Head of caudate nucleus (tissue), 42 donors: ENCODE measurements at regions not wholly inside any gene's neighbourhood (a gene's known extent, or its start where the extent isn't known, plus 50 kb on each side); places are given as distances from the start of the nearest gene placed in this dataset.

Experiments
- DNase-seq, 42 donors: peaks; one replicate each; pipeline versions ENCODE4 v3.0.0 to v3.0.0-alpha.2; 2020 to 2021; ENCODE audit warnings: mixed read lengths in 7 of 42
- intact Hi-C: fragments of 100-400 bp; cut with DNase I; formaldehyde crosslinking; loops from one replicate; pipeline ENCODE4 v1.15.0; 2022

DNA sequence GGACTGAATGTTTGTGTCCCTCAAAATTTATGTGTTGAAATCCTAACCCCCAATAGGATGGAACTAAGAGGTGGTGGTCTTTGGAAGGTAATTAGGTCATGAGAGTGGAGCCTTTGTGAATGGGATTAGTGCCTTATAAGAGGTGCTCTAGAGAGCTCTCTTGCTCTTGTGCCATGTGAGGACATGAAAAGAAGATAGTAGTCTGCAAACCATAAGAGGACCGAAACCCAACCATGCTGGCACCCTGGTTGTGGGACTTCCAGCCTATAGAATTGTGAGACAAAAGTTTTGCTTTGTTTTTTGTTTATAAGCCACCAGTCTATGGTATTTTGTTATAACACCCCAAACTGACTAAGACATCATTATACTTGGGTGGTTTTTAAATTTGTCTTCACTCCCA, 417.1 kb downstream of the ANKRD50 start:
- DNase-seq: no peak
- intact Hi-C loops: no loop called here

DNA sequence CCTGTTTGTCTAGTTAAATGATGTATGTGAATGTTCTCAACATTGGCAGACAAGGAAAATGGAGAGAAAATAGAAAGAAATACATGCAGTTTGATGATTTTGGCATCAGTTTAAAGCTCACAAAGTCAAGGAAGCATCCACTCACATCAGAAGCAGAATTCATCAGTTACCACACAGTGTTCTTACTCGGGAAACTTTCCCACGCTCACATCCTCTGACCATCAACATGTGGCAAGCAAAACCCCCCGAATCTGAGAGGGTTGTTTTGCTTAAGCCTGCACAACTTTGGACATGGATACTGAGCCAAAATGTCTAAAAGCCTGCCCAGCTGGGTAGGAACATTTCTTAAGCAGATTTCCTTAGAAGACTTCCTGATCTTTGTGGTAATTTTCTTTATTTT, 407.6 kb downstream of the ANKRD50 start:
- DNase-seq: no peak
- intact Hi-C loops: no loop called here

DNA sequence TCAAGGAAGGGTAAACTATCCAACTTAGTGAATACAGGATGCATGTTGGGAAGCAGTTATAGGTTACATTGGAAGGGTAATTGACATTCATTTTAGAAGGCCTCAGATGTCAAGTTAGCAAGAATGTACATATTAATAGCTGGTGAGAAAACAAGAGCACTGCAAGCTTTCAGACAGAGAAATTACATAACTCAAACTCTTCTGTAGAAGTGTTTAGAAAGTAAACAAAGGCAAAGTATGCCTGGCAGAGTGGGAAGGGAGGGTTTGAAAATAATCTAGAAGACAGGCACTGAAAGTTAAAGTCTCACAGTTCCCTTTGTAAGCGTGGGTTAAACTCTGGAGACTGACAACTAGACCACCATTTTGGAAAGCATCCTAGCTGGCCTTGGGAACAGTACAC, 406.2 kb downstream of the ANKRD50 start:
- intact Hi-C loops: no loop called here
- DNase-seq: no peak

DNA sequence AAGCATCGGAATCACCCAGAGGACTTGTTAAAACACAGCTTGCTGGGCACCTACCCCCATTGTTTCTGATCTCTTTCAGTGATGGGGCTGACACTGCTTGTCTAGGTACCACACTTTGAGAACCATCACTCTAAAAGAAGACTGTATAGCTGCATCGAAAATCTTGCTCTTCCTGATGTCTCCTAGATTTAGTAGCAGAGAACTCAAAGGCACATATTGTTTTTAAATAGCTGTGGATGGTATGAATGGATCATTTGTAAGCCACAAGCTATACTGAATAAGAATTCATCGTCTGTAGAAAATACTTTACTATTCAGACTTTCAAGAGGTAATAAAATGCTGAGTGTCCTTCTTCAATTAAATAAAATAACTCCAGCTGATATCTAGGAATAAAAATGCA, 405.4 kb downstream of the ANKRD50 start:
- intact Hi-C loops: no loop called here
- DNase-seq: no peak

DNA sequence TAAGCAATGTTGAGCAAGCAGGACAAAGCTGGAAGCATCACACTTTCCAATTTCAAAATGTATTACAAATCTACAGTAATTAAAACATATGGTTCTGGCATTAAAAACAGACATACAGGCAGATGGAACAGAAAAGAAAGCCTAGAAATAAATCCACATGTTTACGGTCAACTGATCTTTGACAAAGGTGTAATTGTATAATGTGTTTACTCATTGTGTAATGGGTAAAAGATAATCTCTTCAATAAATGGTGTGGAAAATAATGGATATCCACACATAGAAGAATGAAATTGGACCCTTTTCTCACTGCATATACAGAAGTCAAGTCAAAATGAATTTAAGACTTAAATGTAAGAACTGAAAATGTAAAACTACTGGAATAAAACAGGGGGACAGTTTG, 394.2 kb downstream of the ANKRD50 start:
- intact Hi-C loops: no loop called here

DNA sequence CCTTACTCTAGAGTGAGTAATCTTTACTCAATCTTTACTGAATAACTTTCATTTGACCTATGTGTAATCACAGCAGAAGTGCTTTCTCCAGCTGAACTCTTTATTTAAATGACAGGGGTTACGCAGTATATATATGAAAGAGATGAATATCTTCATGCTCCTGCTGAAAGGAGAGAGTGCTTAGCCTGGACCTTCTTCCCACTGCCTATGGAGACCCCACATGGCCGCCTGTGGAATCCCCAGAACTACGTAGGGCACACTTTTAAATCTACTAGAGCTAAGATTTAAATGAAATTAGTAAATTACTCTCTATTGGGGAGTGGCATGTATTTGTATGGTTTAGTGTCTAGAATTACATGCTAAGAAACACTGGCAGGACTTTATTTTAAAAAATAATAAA, 391.2 kb downstream of the ANKRD50 start:
- intact Hi-C loops: no loop called here
- DNase-seq: no peak

More for the DNA sequence above, 394.2 kb downstream of the ANKRD50 start:
- DNase-seq: no peak

DNA sequence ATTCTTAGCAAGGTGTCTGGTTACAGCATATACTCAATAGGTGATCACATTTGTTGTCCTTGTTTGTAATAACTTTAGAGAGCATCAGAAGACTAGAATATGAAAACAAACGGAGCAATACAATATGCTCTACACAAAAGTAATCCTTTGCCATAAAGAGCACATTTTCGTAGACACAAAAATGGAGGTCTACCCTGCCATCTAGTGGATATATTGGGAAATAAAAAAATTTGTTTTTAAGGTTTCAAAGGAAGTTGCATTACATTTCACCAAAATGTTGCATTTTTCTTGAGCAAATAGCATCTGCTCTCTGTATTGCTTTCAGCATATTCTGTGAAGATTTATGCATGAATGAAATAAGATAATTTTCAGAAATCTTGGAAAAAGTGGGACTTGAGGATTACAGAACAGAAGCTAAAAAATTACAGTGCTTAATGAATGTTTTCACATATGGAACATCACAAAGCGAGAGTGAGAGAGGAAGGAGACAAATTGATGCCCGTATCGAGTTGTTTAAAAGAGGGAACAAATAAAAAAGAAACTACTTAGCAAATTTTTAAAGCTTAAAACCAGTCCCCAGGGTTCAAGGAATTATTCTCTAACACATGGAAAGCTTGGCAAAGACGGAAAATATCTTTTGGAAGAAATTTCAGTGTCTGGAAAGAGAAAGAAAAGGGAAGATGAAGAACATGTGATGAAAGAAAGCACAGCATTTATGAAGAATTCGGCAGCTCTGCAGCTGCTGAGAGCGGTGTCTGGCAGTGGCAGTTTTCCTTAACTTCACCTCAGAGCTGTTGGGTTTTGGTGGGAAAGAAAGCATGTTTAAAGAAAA, 390.1 kb downstream of the ANKRD50 start:
- intact Hi-C loops: no loop called here
- DNase-seq: no peak

DNA sequence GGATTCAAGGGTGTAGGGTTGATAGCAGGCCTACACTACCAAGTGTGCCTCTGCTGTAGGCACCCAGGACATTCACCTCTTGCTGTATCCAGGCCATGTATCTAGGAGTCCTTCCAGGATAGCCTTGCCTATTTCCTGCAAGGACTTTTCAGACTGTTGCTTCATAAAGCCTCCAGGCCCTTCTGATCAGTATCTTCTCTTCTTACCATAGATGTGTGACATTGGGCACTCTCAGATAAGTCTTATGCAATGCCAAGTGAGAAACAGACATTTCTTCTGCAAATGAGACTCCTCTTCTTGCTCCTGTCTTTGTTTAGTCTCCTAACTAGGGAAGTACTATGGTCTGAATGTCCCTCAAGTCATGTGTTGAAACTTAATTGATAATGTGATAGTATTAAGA, 386.8 kb downstream of the ANKRD50 start:
- intact Hi-C loops: no loop called here
- no peak for DNase-seq

DNA sequence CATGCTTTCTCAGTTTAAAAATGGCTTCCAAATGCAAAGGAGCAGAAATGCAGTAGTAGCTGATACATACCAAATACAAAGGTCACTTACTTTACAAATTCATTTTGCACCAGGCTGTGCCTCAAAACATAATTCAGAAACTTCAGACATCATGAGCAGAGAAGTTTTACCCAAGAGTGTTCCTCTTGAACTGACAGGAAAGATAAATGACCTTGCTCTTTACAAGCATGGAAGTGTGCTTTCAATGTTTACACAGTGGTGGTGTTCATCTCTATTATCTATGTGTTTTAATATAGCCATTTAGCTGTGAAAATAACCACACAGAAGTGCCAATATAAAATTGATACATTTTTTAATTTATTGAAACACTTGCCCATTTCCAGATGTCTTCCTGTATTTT, 383.4 kb downstream of the ANKRD50 start:
- intact Hi-C loops: no loop called here
- no peak for DNase-seq

DNA sequence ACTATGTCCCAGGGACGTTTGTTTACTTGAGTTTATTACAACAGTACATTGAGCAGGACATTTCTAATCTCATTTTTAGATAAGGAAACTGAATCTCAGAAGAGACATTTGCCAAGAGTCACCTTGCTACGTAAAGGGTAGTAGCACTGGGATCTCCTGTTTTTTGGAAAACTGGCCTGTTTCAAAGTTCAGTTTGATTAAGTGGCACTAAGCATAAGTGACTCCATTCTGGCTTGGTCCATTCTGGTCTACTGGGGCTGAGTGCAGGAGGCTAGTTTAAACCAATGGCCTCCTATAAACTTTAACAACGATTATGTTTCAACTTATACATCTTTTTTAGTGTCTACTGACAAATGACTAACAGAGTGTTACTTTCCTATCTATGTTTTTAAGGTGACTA, 382.5 kb downstream of the ANKRD50 start:
- DNase-seq: no peak
- intact Hi-C loops: loop anchor here (10.0 kb wide), 2 partner anchors 915 to 955 kb away; no protein-coding TSS in a partner anchor

DNA sequence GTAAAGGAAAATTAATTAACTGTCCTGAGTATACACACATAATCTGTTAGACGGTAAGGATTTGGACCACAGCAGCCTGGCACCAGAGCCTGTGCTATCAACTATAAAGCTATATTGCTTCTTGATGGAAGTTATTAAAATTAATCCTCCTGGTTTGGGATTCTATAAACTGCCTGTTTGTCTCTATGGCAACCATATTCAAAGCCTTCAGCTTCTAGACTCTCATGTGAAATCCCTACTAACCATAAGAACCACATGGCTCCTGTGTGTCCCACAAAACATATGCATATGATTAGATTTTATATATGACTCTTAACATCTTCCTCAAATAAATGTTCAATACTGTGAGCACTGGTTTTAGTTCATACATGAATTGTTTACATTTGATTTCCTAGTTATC, 380.8 kb downstream of the ANKRD50 start:
- intact Hi-C loops: loop anchor here (10.0 kb wide), 2 partner anchors 913 to 953 kb away; no protein-coding TSS in a partner anchor

DNA sequence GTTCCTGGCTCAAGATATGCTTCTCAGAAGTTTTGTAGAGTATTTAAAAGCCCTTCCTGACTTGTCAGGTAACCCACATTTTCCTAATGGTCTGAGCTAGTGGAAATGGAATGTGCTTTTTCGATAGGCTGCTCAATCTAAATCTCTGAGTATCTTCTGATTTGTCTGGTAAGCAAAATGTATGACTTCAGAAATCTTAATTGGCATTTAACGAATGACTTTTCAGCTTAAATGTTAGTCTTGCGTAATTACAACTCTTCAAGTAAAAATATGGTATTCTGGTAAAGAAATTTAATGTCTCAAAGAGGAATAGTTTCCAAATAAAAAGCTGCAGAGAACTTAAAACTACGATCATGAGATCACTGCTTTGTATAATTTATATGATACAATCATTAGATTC, 379.1 kb downstream of the ANKRD50 start:
- intact Hi-C loops: loop anchor here (10.0 kb wide), 2 partner anchors 911 to 951 kb away; no protein-coding TSS in a partner anchor
- no peak for DNase-seq

More for the DNA sequence above, 380.8 kb downstream of the ANKRD50 start:
- DNase-seq: no peak

DNA sequence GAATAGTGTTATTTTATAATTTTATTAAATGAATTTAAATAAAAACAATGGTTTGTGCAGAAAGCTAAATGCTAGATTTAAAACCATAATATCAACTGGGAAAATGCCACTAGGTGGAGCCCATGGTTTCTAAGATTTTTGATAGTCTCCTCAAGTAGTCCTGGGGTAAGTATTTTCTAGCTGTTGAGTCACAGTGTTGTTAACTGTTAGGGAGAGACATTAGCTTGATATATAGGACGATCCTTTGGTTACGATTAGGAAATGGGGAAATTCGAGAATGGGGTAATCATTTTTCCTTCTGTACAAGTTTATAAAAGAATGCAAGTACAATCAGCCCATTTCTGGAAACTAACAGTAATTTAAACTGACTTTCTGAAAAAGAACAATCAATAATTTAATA, 378.4 kb downstream of the ANKRD50 start:
- intact Hi-C loops: loop anchor here (10.0 kb wide), 2 partner anchors 911 to 951 kb away; no protein-coding TSS in a partner anchor
- peak in 18 of 42 donors; percentile 28 to 75 (median 46) for DNase-seq

DNA sequence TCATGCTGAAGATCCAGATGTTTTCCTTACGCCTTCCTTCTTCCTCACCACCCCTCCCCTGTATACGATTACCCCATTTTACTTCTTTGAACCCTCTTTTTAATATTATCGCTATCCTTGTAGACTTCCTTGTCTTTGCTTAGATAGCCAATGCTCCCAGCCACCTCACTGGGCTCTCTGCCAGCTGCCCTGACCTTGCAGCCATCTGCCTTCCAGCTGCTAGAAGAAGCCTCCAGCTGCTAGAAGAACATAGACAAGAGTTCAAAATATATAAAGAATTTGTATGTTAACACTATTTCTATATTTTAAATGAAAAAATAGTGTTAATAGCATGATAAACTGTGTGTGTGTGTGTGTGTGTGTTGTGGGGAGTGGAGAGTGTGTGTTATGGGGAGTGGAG, 374.7 kb downstream of the ANKRD50 start:
- intact Hi-C loops: loop anchor here (10.0 kb wide), 2 partner anchors 907 to 947 kb away; no protein-coding TSS in a partner anchor
- DNase-seq: no peak

DNA sequence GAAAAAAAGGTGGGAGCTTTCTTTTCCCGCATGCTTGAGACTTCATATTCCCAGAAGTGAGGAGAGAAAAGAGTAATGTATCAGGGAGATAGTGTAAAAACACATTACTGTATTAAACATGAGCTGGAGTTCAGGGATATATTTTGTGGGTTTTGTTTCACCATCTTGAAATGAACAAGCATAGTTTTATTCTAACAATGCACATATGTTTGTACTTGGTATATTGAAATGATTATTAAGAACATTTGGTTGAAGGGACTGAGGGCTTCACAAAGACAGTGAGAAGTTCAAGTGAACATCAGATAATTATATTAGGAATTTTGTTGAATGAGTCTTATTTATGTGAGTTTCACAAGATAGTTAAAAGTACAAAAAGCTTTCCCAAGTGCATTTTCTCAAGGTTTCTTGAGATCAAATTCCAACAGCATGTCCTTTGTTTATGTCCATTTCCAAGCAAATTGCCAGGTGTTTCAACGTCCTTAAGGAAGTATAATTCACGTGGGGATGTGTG, 368.8 kb downstream of the ANKRD50 start:
- DNase-seq: no peak
- intact Hi-C loops: no loop called here

DNA sequence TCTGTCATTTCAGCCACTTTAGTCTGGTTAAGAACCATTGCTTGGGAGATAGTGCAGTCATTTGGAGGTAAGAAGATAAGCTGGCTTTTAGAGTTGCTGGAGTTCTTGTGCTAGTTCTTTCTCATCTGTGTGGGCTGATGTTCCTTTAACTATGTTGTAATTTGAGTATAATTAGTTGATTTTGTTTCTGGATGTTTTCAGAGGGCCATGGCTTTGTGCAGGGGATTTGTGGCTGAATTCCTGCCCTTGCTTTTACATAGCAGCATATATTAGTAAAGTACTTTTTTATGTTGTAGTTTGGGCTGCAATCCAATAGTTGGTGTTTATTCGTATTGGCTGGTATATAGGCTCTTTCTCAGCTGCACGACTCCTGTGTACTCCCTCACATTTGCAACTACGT, 339.6 kb downstream of the ANKRD50 start:
- intact Hi-C loops: no loop called here

DNA sequence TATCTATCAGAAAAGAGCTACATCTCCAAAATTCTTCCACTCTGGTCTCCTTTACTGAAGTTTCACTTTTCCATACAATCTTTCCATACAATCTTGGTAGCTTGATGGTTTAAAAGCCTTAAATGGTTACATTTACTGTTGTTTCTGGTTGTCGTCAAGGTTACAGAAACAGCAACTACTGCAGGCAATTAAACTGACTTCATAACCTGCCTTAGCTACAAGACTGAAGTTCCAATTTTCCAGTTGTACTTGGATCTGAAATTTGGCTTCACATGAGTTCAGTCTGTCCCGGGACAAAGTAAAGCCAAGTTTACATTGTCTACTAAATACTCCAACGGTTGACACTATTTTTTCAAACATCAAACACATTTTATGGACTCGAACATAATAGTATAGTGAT, 326.4 kb downstream of the ANKRD50 start:
- DNase-seq: no peak
- intact Hi-C loops: no loop called here

More for the DNA sequence above, 339.6 kb downstream of the ANKRD50 start:
- no peak for DNase-seq

DNA sequence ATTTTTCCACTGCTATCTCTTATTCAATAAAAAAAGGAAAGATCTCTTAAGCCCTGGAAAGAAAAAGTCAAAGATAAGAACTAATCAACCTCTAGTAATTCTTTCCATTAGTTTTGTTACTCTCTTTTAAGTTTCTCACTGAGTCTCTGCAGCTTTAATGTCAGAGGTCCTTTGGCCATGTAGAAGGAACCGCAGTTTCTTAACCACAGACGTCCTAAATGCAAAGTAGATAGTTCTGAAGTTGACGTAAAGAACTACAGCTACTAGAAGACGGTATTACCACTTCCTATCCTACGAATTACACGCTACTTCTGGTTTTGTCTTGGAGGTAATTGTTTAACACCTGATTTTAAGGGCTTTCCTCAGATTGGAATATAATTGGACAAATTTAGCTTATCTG, 325.9 kb downstream of the ANKRD50 start:
- intact Hi-C loops: no loop called here
- no peak for DNase-seq

DNA sequence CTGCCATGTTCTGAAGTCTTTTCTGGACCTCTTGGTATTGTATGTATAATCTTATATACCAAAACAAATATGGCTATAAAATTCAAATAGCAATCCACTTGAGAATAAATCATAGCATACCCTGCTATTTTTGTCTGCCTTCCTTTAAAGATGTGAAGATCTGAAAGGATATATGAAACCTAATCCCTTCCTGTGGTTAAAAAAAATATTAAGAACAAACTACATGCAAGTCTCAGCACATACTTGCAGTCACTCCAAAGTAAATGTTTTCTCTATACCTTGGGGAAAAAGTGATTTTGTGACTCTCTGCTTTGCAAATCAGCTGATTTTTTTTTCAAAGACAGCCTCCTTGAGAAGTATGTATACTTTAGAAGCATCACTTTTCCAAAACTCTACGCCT, 322.9 kb downstream of the ANKRD50 start:
- no peak for DNase-seq
- intact Hi-C loops: no loop called here

DNA sequence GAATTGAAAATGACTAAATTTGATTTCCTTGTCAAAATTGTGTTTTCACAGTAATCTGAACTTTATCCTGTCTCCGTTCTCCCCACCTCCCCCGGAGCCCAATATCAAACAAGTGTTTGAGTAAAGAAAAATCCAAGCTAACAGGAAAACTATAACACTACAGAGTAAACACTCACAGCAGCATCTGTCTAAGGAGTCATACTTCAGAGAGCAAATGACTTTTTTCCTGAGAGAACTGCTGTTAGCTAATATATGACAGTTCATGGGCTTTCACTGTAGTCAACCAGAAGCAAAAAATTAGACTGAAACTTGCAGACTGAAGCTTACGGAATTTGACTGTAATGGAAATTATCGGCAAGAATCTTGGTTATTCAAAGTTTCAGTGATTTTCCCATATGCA, 321.7 kb downstream of the ANKRD50 start:
- intact Hi-C loops: no loop called here
- DNase-seq: no peak

DNA sequence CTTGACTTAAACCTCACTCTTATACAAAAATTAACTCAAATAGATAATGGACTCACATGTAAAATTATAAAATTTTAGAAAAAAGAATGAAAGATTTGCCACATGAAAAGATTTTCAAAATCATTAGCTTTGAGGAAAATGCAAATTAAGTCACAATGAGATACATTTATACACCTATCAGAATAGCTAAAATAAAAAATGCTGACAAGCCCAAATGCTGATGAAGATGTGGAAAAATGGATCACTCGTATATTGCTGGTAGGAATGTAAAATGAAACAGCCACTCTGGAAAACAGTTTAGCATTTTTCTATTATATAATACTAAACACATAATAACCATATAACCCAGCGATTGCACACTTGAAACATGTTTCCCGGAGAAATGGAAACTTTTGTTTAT, 316.2 kb downstream of the ANKRD50 start:
- intact Hi-C loops: no loop called here

More for the DNA sequence above, 316.2 kb downstream of the ANKRD50 start:
- no peak for DNase-seq
